ENCODE measurements at regions not wholly inside any gene's neighbourhood (a gene's known extent, or its start where the extent isn't known, plus 50 kb on each side); places are given as distances from the start of the nearest gene placed in this dataset.
"Not testable (repeated sequence)": the region's sequence is repeated elsewhere in the genome, so short reads cannot be mapped to it uniquely, and the experiment has no call there.

DNA sequence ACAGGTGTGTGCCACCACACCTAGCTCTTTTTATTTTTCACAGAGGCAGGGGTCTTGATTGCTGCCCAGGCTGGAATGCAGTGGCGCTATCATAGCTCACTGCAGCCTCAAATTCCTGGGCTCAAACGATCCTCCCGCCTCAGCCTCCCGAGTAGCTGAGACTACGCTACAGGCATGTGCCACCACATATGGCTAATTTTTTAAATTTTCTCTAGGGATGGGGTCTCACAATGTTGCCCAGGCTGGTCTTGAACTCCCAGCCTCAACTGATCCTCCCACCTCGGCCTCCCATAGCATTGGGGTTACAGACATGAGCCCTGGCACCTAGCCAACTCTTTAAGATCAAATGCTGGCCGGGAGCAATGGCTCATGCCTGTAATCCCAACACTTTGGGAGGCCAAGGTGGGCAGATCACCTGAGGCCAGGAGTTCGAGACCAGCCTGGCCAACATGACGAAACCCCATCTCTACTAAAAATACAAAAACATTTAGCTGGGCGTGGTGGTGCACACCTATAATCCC is 50.6 kb upstream of the MYL10 start:
- not testable (repeated sequence) for DNase-seq

DNA sequence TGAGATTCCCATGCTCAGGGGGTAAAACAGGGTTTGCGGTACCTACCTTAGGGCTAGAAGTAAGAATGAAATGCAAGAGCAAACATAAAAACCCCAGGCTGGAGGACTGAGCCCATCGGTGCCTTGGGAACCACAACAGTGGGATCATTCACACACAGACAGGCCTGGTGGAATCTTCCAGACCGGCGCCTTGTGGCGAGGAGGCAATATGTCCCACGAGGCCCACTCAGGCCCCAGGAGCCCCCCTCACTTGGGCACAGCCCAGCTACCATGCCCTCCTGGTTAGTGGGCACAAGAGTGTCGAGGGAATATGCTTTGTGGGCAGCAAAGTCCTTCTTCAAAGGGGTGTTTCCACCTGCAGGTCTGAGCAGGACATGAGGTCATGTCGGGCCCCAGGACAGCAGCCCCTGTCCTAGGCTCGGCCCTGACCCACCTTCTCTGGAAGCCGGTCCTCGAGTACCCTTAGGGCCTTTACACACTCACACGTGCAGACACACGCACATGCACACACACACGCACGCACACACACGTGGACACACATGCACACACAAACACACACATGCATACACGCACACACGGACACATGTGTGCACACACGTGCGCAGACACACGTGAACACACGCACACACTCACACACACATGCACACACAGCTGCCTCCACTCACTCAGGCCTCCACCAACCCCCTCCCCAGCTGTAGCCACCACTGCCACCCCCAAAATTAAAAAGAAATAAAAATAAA is 51.5 kb upstream of the MYL10 start:
- no peak for DNase-seq

DNA sequence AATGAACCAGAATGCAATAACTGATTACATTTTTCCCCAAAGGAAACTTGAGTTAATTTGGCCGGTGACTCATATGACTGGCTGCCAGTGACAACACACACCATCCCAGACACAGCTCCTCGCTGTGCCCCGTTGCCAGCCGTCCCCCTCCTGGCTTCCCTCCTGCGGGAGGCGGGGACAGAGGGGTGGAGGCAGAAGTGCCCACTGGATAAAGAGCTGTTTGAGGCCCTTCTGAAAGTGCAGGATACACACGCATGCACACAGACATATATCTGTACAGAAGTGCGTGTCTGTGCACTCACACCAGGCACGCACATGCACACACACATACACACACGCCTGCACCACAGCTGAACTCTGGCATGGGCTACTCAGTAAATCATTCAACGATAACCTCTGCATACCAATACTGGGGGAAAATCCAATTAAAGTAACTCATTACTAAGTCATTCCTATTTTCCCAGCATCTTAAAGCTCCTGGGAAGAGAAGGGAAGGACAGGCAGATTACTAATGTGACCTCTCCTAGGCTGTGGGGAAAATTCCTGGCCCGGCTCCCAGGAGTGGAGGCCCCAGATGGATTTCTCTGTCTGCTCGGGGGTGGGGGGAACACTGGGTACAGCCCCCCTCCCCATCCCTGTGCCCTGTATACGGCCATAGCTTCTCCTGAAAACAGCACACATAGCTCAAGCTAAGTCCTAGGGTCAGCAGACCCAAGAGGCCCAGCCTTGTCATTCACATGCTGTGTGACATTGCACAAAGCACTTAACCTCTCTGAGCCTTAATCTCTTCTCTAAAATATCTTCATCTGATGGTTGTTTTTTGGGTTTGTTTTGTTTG is 52.3 kb upstream of the MYL10 start:
- no peak for DNase-seq

DNA sequence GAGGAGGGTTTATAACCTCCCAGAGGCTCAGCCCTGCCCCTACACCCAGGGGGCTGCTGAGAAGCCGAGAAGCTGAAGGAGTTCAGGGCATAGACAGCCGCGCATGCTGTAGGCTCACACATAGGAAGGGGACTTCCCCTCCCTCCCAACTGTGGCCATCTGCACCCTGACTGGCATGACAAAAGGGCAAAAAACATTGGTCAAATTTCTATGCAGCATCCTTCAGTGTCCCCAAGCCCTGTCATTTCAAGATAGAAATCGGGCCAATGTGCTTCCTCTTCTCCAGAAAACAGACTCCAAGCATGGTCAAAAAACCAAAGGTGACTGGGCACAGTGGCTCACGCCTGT is 55.9 kb upstream of the MYL10 start:
- no peak for DNase-seq

DNA sequence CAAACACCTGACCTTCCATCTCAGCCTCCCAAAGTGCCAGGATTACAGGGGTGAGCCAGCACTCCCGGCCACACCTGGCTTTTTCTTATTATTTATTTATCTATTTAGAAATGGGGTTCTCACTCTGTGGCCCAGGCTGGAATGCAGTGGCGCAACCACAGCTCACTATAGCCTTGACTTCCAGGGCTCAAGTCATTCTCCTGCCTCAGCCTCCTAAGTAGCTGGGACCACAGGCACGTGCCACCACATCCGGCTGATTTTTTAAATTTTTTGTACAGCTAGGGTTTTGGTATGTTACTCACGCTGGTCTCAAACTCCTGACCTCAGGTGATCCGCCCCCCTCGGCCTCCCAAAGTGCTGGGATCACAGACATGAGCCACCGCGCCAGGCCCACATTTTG is 56.9 kb upstream of the MYL10 start:
- no peak for DNase-seq

DNA sequence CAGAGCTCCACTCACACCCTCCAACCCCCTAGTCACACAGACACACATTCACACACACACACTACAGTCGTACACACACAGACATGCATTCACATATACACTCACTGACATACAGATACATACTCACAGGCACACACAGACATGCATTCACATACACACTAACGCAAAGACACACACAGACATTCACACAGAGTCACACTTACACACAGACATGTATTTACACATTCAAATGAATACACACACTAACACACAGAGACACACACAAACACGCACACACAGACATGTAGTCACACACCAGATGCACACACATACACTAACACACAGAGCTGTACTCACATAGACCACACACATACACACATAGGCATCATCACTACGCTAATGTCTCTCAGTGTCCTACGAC is 58.0 kb upstream of the MYL10 start:
- no peak for DNase-seq

DNA sequence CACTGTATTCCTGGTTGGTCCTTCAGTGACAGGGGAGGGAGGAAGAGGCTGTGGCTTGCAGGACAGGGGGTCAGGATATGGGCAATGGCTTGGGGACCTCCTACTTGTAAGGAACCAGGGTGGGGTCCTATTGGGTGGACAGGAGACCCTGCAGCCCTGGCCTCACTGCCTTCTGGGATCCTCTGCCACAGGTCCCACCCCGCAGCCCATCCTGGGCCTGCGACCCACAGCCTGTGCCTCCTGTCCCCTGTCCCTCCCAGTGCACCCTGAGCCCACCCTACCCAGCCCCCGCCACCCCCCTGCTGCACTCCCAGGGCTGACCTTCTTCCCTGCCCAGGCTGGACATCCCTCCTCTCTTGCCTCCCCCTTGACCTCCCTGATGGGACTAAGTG is 58.7 kb upstream of the MYL10 start:
- DNase-seq, result no peak

DNA sequence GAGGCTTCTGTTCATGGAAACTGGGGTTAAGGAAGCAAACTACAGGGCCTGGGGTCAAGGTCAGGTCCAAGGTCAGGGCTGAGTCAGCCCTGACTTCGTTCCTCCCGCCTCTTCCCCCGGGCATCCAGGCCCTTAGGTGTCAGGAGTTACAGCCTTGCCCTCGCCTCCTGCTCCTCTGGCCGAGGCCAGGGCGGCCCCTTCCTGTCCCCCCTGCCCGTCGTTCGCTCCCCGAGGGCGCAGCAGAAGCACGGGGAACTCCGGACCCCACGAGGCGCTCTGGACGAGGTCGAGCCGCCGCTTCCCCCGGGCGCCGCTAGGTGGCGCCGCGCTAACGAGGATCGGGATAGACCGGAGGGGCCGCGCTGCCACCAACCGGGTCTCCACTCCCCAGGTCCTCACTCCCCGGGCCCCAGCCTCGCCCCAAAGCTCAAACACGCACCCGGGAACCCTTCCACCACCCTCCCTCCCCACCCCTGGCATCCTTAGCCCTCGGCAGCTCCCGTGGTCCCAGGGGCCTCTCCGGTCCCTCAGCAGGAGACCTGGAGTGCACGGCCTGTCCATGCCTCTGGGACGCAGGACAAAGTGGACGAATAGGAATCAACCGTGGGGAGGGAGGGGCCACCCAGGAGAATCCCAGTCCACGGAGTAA is 59.2 kb upstream of the MYL10 start:
- peak; percentile 89 for DNase-seq

DNA sequence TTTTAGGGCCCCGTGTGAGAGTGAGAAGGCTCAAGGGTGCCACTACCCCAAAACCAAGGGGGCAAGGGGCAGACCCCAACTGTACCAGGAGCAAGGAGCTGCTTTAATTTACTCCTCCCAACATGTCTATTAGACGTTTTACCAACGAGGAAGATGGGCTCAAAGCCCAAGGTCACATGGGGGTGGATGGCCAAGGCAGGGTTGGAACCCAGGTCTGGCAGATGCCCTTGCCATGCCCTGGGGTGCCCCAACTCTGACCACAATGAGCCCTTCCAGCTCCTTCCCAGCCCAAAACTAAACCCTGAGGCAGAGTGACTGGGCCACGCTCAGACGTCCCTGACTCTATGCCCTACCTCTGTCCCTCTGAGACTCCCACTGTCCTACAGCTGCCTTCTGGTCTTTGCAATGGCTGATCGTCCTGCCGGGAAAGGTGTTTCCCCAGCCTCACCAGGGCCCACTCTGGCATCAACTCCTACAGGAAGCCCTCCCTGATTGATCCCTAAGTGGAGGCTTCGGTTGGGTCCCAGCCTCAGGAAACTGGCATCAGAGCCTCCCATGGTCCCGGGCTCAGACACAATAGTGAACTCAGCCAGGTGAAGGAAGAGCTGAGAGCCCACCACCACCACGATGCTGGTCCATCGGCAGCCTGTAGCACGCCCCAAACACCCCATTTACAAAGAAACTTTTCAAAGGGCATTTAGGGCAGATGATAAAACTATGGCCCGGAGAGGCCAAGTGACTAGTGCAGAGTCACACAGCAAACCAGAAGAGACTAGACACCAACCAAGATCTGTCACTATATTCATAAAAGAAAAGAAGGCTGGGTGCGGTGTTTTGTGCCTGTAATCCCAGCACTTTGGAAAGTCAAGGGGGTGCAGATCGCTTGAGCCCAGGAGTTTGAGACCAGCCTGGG is 60.2 kb upstream of the MYL10 start:
- no peak for DNase-seq

DNA sequence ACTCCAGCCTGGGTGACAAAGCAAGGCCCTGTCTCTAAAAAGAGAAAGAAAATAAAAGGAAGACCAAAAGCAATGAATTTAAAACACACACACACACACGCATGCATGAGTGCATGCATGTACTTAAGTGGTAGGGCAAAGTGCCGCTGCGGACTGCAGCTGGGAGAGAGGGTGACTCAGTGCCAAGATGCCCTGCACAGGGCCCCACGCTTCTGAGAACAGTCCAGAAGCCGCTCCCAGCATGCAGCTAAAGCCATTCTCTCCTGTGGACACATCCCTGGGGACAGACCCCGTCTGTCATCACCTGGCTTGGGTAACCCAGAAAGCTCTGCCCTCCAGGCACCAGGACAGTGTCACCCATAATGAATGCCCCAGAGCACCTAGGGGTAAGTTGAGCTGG is 61.0 kb upstream of the MYL10 start:
- DNase-seq, result no peak

DNA sequence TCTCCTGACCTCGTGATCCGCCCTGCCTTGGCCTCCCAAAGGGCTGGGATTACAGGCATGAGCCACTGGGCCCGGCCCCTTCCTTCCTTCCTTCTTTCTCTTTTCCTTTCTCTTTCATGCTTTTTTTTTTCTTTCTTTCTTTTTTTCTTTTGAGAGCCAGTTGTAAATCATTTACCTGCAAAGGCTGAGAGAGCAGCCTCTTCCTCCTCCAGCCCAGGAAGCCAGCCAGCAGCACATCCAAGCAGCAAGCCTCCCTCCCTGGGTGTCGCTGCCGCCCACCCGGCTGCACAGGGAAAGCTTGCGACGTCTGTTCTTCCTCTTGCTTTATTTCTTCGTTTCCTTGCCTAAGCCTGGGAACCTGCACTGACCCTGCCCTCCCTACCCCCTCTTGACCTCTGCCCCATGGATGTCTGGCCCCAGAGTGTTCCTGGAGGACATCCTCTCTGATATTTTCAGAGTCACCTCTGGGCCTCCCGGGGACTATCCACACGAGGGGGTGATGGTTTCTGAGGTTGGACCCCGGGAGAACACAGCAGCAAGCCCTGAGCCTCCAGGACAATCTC is 62.8 kb upstream of the MYL10 start:
- DNase-seq, result no peak

DNA sequence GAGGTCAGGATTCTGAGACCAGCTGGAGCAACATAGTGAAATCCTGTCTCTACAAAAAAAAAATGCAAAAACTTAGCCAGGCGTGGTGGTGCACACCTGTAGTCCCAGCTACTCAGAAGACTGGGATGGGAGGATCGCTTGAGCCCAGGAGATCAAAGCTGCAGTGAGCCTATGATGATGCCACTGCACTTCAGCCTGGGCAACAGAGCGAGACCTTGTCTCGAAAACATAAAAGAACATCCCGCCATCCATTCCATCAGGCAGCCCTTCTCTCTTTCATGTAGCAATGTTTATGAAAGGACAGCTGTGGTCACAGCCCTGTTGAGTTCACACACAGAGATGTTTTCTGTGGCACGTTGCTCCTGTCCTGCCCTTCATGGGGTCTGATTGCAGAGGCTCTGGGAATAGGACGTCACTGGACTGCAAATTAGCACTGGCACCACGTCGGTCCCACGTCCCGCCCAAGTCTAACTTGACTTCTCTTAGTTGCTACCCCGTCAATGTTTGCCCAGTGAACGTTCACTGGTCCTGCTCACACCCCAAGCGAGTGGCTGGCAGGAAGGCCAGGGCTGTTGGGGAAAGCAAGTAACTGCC is 64.5 kb upstream of the MYL10 start:
- DNase-seq, result no peak

DNA sequence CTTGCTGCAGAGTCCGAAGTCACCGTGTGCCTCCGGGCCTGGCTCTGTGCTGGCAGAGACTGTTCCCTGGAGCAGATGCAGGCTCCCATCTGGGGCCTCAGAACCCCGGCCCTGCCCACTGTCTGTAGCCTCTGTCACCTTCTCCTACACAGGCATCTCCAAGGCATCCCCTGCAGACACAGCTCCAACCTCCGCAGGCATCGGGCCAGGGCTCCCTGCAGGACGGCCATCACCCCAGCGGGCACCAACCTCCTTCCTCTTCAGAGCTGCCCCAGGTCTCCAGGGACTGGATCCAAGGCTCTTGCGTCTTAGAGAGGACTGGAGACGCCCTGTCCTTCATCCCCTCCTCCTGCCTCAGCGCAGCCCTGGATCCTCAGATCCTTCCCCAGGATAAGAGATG is 69.9 kb upstream of the MYL10 start:
- no peak for DNase-seq

DNA sequence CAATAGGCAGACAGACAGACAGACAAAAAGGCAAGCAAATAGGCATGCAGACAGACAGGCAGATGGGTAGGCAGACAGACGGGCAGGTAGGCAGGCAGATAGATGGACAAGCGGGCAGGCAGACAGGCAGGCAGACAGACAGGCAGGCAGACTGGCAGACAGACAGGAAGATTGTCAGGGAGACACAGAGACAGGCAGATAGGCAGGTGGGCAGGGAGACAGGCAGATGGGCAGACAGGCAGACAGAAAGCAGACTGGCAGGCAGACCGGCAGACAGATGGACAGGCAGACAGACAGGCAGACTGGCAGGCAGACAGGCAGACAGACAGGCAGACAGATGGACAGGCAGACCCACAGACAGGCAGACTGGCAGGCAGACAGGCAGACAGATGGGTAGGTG is 70.3 kb upstream of the MYL10 start:
- no peak for DNase-seq

DNA sequence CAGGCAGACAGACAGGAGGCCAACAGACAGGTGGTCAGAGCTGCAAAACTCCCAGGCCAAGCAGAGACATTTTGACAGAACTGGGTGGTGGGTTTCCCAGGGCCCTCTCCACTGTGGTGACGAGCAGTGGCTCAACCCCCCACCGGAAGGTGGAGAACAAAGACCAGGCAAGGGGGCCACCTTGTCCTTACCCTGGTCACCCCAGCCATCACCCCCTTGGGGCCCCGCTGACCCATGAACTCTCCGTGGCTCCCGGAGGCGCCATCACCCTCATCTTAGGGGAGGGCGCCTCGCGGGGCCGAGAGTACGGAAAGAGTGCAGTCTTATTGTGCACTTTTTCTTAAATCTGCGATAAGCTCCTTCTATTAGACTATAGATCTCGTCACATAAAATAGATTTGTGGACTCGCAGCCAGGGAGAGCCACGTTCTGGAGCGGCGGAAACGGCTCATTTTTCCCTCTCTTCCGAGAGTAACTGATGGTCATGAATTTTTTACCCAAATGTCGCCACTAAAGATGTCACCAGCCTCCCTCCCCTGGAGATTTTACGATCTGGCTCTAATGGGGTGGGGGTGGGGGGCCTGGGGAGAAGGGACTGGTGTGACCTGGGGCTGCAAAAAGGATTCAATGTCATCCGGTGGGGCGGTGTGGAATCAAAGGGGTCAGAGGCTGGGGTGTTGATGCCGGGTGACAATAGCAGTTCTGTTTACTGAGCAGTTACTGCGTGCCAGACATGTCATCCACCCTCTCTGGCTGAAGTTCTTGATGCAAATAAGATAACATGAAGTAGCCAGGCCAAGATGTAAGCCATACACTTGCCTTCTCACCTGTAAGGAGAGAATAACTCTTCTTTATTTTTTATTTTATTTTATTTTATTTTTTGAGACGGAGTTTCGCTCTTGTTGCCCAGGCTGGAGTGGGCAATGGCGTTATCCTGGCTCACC is 71.1 kb upstream of the MYL10 start:
- no peak for DNase-seq

DNA sequence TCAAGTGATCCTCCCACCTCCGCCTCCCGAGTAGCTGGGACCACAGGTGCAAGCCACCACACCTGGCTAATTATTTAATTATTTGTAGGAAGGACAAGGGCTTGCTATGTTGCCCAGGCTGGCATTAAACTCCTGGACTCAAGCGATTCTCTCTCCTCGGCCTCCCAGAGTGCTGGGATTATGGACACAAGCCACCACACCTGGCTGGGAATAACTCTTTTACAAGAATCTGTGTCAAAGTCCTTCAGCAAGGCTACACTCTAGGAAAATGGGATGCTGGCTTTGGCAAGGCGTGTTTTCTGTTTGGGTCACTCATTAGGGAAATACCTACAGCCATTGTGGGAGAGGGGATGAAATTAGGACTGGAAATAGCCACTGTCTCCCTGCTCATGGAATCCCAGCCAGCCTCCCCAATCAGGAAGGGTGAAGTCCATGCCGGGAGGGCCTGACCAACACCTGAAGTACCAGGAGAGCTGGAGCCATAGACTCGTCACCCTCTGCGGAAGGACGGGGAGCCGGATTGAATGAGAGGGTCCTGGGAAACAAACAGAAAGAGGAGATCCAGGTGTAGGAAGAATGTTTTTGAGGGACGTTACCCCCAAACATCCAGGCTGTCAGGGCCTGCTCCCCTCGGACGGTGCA is 72.2 kb upstream of the MYL10 start:
- no peak for DNase-seq

DNA sequence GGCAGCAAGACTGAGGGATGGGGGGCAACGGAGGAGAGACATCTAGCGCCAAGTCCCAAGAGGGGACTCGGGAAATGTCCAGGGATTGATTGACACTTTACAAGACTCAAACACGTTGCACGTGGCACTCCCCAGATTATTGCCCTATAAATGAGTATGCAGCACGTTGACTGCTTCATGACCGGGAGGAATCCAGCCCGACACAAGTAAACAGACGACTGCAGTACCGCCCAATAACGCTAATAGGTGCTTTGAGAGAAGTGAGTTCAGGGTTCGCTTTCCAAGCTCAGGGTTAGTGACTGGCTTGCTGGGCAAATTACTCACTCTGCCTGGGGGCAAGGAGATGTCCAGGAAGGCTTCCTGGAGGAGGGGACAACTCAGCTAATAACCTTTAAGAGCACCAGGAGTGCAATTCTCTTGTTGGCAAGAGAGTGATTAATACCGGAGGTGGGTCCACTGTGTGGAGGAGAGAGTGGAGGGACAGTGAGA is 73.3 kb upstream of the MYL10 start:
- DNase-seq, result no peak

DNA sequence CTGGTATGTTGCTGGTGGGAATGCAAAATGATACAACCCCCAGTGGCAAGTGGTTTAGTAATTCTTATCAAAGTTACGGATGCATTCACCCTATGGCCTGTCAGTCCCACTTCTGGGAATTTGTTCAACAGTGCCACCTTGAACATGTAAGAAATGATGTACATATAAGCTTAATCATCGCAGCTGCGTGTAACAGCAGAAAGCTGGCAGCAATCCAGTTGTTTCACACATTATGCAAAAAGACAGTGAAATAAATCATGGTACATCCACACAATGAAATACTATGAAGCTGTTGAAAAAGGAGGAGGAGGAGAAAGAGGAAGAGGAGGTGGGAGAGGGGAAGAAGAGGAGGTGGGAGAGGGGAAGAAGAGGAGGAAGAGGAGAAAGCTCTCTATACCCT is 76.2 kb upstream of the MYL10 start:
- DNase-seq, result no peak

DNA sequence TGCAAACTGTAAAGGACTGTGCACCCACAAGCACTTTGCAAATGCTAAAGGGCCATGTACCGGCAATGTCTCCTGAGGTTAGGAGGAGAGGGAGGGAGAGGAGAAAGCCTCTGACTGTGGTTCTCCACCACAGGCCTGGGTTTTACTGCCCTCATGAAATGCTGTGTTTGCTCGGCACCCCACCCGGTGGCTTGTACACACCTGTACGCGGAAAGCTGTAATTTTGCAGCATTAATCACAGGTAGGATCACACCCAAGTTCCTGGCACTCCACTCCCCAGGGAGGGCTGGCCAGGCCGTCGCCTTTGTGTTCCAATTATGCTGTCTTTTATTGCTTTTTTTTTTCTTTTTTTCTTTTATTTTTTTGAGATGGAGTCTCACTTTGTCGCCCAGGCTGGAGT is 78.5 kb upstream of the MYL10 start:
- DNase-seq, result no peak

DNA sequence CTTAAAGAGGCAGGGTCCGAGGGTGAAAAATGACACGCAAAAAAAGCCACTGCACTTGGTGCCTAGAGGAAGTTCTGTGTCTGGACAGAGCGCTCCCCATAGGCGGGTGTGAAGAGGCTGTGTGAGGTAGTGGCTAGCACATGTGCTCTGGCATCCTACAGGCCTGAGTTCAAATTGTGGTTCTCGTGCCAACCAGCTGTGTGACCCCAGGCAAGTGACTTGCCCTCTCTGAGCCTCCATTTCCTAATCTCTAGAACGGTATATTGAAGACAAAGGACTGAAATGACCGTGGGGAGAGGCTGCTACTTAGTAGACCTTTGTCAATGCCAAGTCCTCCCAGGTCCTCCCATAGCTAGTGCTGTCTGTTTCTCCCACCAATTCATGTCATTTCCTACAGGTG is 79.1 kb upstream of the MYL10 start:
- DNase-seq, result no peak

Measured in activated CD4-positive, alpha-beta T cell treated with anti-CD3 and anti-CD28 coated beads, Interleukin-2, Interleukin-6, amounts not matched to agents 100 ng/mL and 50 ng/mL, durations not matched to agents 16 hours and 8 hours (primary cell).